ENCODE measurements at regions not wholly inside any gene's neighbourhood (a gene's known extent, or its start where the extent isn't known, plus 50 kb on each side); places are given as distances from the start of the nearest gene placed in this dataset.

DNA sequence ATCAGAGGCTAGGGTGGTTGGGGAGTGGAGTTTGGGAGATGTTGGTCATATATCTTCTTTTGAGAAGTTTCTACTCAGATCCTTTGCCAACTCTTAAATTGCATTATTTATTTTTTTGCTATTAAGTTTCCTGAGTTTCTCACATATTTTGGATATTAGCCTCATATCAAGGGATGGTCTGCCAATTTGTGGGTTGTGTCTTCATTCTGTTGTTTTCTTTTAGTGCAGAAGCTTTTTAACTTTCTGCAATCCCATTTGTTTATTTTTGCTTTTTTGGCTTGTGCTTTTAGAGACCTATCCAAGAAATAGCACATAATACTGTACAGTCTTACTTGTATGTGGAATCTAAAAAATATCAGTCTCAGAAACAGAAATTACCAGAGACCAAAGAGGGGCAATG lies 509.2 kb upstream of the HS3ST1 start:
- TF ChIP-seq, protein P1, sequence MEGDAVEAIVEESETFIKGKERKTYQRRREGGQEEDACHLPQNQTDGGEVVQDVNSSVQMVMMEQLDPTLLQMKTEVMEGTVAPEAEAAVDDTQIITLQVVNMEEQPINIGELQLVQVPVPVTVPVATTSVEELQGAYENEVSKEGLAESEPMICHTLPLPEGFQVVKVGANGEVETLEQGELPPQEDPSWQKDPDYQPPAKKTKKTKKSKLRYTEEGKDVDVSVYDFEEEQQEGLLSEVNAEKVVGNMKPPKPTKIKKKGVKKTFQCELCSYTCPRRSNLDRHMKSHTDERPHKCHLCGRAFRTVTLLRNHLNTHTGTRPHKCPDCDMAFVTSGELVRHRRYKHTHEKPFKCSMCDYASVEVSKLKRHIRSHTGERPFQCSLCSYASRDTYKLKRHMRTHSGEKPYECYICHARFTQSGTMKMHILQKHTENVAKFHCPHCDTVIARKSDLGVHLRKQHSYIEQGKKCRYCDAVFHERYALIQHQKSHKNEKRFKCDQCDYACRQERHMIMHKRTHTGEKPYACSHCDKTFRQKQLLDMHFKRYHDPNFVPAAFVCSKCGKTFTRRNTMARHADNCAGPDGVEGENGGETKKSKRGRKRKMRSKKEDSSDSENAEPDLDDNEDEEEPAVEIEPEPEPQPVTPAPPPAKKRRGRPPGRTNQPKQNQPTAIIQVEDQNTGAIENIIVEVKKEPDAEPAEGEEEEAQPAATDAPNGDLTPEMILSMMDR (IDR thresholded peaks at IDR 0.05): no peak
- TF ChIP-seq POLR2A (IDR thresholded peaks at IDR 0.05): no peak

Data from heart left ventricle (tissue), 13 donors.